SK-N-MC (cell line): ENCODE measurements at regions not wholly inside any gene's neighbourhood (a gene's known extent, or its start where the extent isn't known, plus 50 kb on each side); places are given as distances from the start of the nearest gene placed in this dataset.
A peak's percentile ranks its signal among the peaks of the same experiment; 100 is the strongest.

Source experiments
- DNase-seq: peaks from one replicate; pipeline ENCODE4 v3.0.0-alpha.2; 2011; ENCODE audit warnings: low read depth, low spot score
- H3K27ac ChIP-seq: fragments of 200-600 bp; sonication (generic); 2 replicates; pipeline ENCODE4 v1.5.1; 2016; ENCODE audit warnings: mixed run types
- H3K36me3 ChIP-seq: fragments of 200-600 bp; sonication (generic); 2 replicates; pipeline ENCODE4 v1.6.1; 2017; ENCODE audit warnings: antibody characterized with exemption, low read length, mixed read lengths; ENCODE audit not compliant: insufficient read depth
- H3K4me3 ChIP-seq: fragments of 200-600 bp; sonication (generic); 2 replicates; pipeline ENCODE4 v1.5.1; 2016
- H3K9ac ChIP-seq: fragments of 200-600 bp; sonication (generic); 2 replicates; pipeline ENCODE4 v1.8.0; 2017; ENCODE audit warnings: mixed run types, mixed read lengths; ENCODE audit not compliant: insufficient read length
- H3K9me3 ChIP-seq: fragments of 200-600 bp; sonication (generic); 2 replicates; pipeline ENCODE4 v1.6.1; 2017; ENCODE audit warnings: low read depth, mild to moderate bottlenecking, antibody characterized with exemption, low read length, moderate library complexity, mixed read lengths
- EZH2 ChIP-seq: fragments of 200-600 bp; sonication (generic); IDR thresholded peaks from one replicate; pipeline ENCODE4 v1.6.1; 2017; ENCODE audit warnings: antibody characterized with exemption
- FOXP2 ChIP-seq: optimal IDR thresholded peaks from 2 replicates; pipeline ENCODE3; 2011; ENCODE audit warnings: mild to moderate bottlenecking, moderate library complexity; ENCODE audit not compliant: insufficient read depth; ENCODE audit errors: extremely low read length, control extremely low read depth
- POLR2AphosphoS5 ChIP-seq: IDR thresholded peaks from 2 replicates; pipeline ENCODE4 v1.6.1; 2012; ENCODE audit warnings: mild to moderate bottlenecking, low read depth, low read length, borderline replicate concordance

GRCh38 chr2:443741-444140 lies 155.8 kb upstream of the ALKAL2 start:
- no peak overlapping the region for H3K4me3 ChIP-seq
- no peak overlapping the region for H3K9ac ChIP-seq
- H3K9me3 ChIP-seq, result no peaks in the 10 kb centered on the region
- TF ChIP-seq EZH2 (no peak), POLR2AphosphoS5 (no peak), FOXP2 (no peak)
- H3K27ac ChIP-seq, result no peak overlapping the region
- H3K36me3 ChIP-seq, result no peaks in the 10 kb centered on the region
- DNase-seq, result no peak

- no peak for TF ChIP-seq POLR2AphosphoS5
- TF ChIP-seq EZH2, result no peak
- no peak for TF ChIP-seq FOXP2
Observed at GRCh38 chr2:443216-443615, 155.3 kb upstream of the ALKAL2 start.

GRCh38 chr2:441258-442022 lies 153.5 kb upstream of the ALKAL2 start:
- DNase-seq, result no peak
- TF ChIP-seq EZH2 (no peak), POLR2AphosphoS5 (no peak), FOXP2 (no peak)
- H3K36me3 ChIP-seq, result no peaks in the 10 kb centered on the region
- no peak overlapping the region for H3K27ac ChIP-seq
- no peak overlapping the region for H3K9ac ChIP-seq
- no peaks in the 10 kb centered on the region for H3K9me3 ChIP-seq
- H3K4me3 ChIP-seq, result no peak overlapping the region

More at GRCh38 chr2:443216-443615, 155.3 kb upstream of the ALKAL2 start:
- Histone ChIP-seq H3K27ac (no peak overlapping the region), H3K9ac (no peak overlapping the region), H3K9me3 (no peaks in the 10 kb centered on the region), H3K4me3 (no peak overlapping the region), H3K36me3 (no peaks in the 10 kb centered on the region)
- no peak for DNase-seq

- no peak overlapping the region for H3K27ac ChIP-seq
- H3K9ac ChIP-seq, result no peak overlapping the region
- DNase-seq, result peak; percentile 10
Observed at GRCh38 chr2:440403-440740, 152.5 kb upstream of the ALKAL2 start.

DNA sequence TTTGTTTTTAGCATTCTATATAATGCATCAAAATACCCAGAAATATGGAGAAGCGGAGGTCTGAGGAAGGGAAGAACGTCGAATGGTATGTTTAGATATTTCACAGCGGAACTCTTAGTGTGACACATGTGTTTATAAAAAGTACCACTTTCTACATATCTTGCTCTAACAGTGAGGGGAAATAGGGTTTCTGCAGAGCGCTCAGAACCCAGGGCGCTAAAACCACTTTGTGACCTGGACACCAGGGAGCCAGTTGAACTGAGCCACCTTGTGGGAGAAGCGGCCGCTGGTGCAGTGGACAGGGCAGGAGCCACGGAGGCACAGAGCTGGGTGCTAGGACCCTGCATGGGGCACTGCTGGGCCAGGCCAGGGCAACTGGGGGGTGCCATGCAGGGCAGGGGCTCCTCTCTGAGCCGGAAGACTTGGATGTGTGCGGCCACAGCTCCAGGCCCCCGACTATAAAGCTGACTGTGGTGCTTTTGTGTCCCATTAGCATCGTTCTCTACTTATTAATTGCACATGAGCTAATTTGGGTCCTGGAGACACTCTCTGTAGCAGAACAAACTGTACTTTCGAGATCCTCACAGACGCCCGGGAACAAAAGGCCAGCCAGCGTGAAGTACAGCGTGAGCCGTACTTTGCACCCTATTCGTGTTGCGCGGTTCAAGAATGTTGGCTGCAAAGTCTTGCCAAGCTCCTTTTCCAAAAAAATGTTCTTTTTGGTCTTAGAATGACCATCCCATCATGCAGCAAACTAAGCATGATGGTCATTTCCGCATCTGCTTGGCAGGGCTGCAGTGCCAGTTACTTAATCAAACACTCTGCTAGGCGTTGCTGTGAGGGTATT lies 151.9 kb upstream of the ALKAL2 start:
- Histone ChIP-seq H3K27ac (no peak overlapping the region), H3K9me3 (no peaks in the 10 kb centered on the region), H3K4me3 (no peak overlapping the region), H3K9ac (no peak overlapping the region), H3K36me3 (no peaks in the 10 kb centered on the region)
- DNase-seq, result no peak
- TF ChIP-seq FOXP2, result no peak
- no peak for TF ChIP-seq EZH2
- no peak for TF ChIP-seq POLR2AphosphoS5

More at GRCh38 chr2:440403-440740, 152.5 kb upstream of the ALKAL2 start:
- TF ChIP-seq POLR2AphosphoS5 (no peak), EZH2 (no peak), FOXP2 (no peak)
- Histone ChIP-seq H3K36me3 (no peaks in the 10 kb centered on the region), H3K4me3 (no peak overlapping the region), H3K9me3 (no peaks in the 10 kb centered on the region)

GRCh38 chr2:439077-439476 lies 151.2 kb upstream of the ALKAL2 start:
- no peak for TF ChIP-seq EZH2
- TF ChIP-seq POLR2AphosphoS5, result no peak
- no peak for TF ChIP-seq FOXP2
- no peaks in the 10 kb centered on the region for H3K9me3 ChIP-seq
- H3K4me3 ChIP-seq, result no peak overlapping the region
- H3K36me3 ChIP-seq, result no peaks in the 10 kb centered on the region
- no peak overlapping the region for H3K27ac ChIP-seq
- no peak overlapping the region for H3K9ac ChIP-seq
- DNase-seq, result no peak

DNA sequence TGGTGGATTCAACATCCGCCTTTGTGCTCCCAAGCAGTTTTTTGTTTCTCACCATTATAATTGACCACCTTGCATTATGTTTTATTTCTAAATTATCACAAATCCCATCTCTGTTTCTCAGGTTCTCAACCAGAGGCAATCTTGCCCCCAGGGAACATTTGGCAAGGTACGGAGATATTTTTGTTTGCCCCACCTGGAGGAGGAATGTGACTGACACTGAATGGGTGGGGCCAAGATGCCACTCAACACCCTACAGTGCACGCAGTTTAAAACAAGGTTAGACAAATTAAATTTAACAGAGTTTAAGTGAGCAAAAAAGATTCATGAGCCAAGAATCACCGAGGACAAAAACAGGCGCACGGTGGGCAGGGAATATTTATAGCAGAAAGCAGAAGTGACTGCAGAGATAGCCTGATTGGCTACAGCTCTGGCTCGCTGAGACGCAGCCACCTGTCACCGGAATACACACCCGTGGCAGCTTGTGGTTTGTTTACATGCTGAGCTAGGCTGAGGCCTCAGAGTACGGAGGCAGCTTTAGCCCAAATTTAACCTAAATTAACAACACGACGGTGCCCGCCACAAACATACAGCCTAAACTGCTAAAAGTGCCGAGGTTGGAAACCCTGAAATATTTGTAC lies 150.0 kb upstream of the ALKAL2 start:
- Histone ChIP-seq H3K36me3 (no peaks in the 10 kb centered on the region), H3K9ac (no peak overlapping the region), H3K4me3 (no peak overlapping the region), H3K9me3 (no peaks in the 10 kb centered on the region), H3K27ac (no peak overlapping the region)
- no peak for DNase-seq
- TF ChIP-seq FOXP2 (no peak), EZH2 (no peak), POLR2AphosphoS5 (no peak)

DNA sequence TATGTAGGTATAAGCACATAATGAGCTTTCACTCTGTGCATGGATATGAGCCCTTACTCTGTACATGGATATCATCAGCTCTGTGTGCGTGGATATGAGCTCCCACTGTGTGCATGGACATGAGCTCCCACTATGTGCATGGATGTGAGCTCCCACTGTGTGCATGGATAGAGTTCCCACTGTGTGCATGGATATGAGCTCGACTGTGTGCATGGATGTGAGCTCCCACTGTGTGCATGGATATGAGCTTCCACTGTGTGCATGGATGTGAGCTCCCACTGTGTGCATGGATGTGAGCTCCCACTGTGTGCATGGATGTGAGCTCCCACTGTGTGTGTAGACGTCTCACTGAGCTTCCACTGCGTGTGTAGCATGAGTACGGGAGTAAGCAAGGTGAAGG lies 149.3 kb upstream of the ALKAL2 start:
- Histone ChIP-seq H3K36me3 (no peaks in the 10 kb centered on the region), H3K4me3 (no peak overlapping the region), H3K9me3 (no peaks in the 10 kb centered on the region), H3K9ac (no peak overlapping the region), H3K27ac (no peak overlapping the region)
- TF ChIP-seq POLR2AphosphoS5 (no peak), EZH2 (no peak), FOXP2 (no peak)
- no peak for DNase-seq
